A549 (cell line): ENCODE measurements at regions not wholly inside any gene's neighbourhood (a gene's known extent, or its start where the extent isn't known, plus 50 kb on each side); places are given as distances from the start of the nearest gene placed in this dataset.

Experiments used
- ATAC-seq, 2 experiments: fragments of 200-7000 bp in 1 of 2; fragments of >200 bp in 1 of 2; cut with Nextera tagmentation in 1 of 2; cut with Tn5 transposase in 1 of 2; 3 replicates each; pipeline versions ENCODE4 v1.8.0 to v1.9.1; 2018 to 2020; ENCODE audit warnings: mild to moderate bottlenecking in 1 of 2, moderate library complexity in 1 of 2
- CTCF ChIA-PET: fragments of 300-600 bp; sonication (Branson Sonifier 250); formaldehyde crosslinking; extraction: SDS; loops from one replicate; lab custom pipeline; 2021; ENCODE audit warnings: antibody characterized with exemption, inconsistent platforms; lab: Yijun Ruan, JAX
- POLR2A ChIA-PET: fragments of 350-600 bp; formaldehyde crosslinking; extraction: SDS; loops from one replicate; lab custom pipeline; 2021; ENCODE audit warnings: antibody characterized with exemption, inconsistent platforms; lab: Yijun Ruan, JAX
- DNase-seq, 2 experiments: peaks; one replicate each; pipeline versions ENCODE4 v3.0.0 to v3.0.0-alpha.2; 2011 to 2016; ENCODE audit warnings: low read depth in 1 of 2, low spot score in 1 of 2
- FAIRE-seq: peaks from 2 replicates; lab custom pipeline; 2011; peaks lifted over from hg19 to GRCh38; lab: Jason Lieb, UNC
- H3K27ac ChIP-seq, 2 experiments: fragments of >200 bp; sonication (Bioruptor Twin); formaldehyde crosslinking; 3 replicates each; pipeline ENCODE4 v1.5.1; 2016 to 2017
- H3K4me1 ChIP-seq: fragments of >200 bp; sonication (Bioruptor Twin); formaldehyde crosslinking; 3 replicates; pipeline ENCODE4 v1.6.1; 2016
- H3K4me2 ChIP-seq: fragments of >200 bp; sonication (Bioruptor Twin); formaldehyde crosslinking; 3 replicates; pipeline ENCODE4 v1.6.1; 2016
- H3K4me3 ChIP-seq: fragments of >200 bp; sonication (Bioruptor Twin); formaldehyde crosslinking; 3 replicates; pipeline ENCODE4 v1.5.1; 2016
- H3K9me3 ChIP-seq: fragments of >200 bp; sonication (Bioruptor Twin); formaldehyde crosslinking; 3 replicates; pipeline ENCODE4 v1.6.1; 2016
- BCL3 ChIP-seq: fragments of >200 bp; sonication (Bioruptor Twin); formaldehyde crosslinking; IDR thresholded peaks from 3 replicates; pipeline ENCODE4 v1.6.1; 2016
- BHLHE40 ChIP-seq: IDR thresholded peaks from 2 replicates; pipeline ENCODE4 v1.6.1; 2012; ENCODE audit warnings: low read depth, low read length, inconsistent platforms
- CEBPB ChIP-seq, 2 experiments: fragments of >200 bp in 1 of 2; sonication (Bioruptor Twin) in 1 of 2; formaldehyde crosslinking in 1 of 2; IDR thresholded peaks; 2 replicates each; pipeline ENCODE4 v1.6.1; 2012 to 2016
- ELK1 ChIP-seq: fragments of 150-350 bp; IDR thresholded peaks from 2 replicates; pipeline ENCODE4 v1.6.1; 2014; ENCODE audit warnings: low read depth, mild to moderate bottlenecking, low read length
- FOSB ChIP-seq: fragments of 250-450 bp; sonication (Bioruptor Pico); IDR thresholded peaks from 2 replicates; pipeline ENCODE4 v1.5.0; 2020; ENCODE audit warnings: mild to moderate bottlenecking, moderate library complexity
- FOSL2 ChIP-seq, 2 experiments: fragments of 450-650 bp in 1 of 2; fragments of >200 bp in 1 of 2; sonication (Bioruptor Twin) in 1 of 2; formaldehyde crosslinking; IDR thresholded peaks; 2 replicates each; pipeline versions ENCODE4 v1.5.0 to v1.6.1; 2016 to 2020; ENCODE audit warnings: mild to moderate bottlenecking in 1 of 2, moderate library complexity in 1 of 2
- HMGXB4 ChIP-seq: fragments of 250-450 bp; sonication (Bioruptor Pico); IDR thresholded peaks from 2 replicates; pipeline ENCODE4 v1.5.0; 2021; ENCODE audit warnings: mild to moderate bottlenecking, moderate library complexity, borderline replicate concordance
- JUN ChIP-seq, 2 experiments: fragments of >200 bp; sonication (Bioruptor Twin); formaldehyde crosslinking; IDR thresholded peaks; 2 replicates in 1 of 2; 3 replicates in 1 of 2; pipeline ENCODE4 v1.6.1; 2016 to 2017
- KDM5A ChIP-seq: fragments of 200-600 bp; sonication (generic); IDR thresholded peaks from 2 replicates; pipeline ENCODE4 v1.6.1; 2016; ENCODE audit warnings: antibody characterized with exemption, mild to moderate bottlenecking
- MAZ ChIP-seq: fragments of 150-350 bp; IDR thresholded peaks from 2 replicates; pipeline ENCODE4 v1.6.1; 2014; ENCODE audit warnings: antibody characterized with exemption, low read depth, low read length, borderline replicate concordance
- NFE2L2 ChIP-seq: fragments of 150-350 bp; conservative IDR thresholded peaks from 2 replicates; pipeline ENCODE4 v1.6.1; 2014; ENCODE audit warnings: low read length
- NPAS2 ChIP-seq: fragments of 250-450 bp; sonication (Bioruptor Pico); IDR thresholded peaks from 2 replicates; pipeline ENCODE4 v1.8.0; 2022; ENCODE audit warnings: mild to moderate bottlenecking, moderate library complexity, borderline replicate concordance
- NR3C1 ChIP-seq: fragments of >200 bp; sonication (Bioruptor Twin); formaldehyde crosslinking; IDR thresholded peaks from 3 replicates; pipeline ENCODE4 v1.6.1; 2017
- POLR2A ChIP-seq: IDR thresholded peaks from 2 replicates; pipeline ENCODE4 v1.6.1; 2012; ENCODE audit warnings: mild to moderate bottlenecking, low read length
- POLR2AphosphoS2 ChIP-seq: conservative IDR thresholded peaks from 2 replicates; pipeline ENCODE4 v1.6.1; 2012; ENCODE audit warnings: low read length, improper control_type of control experiment, inconsistent platforms
- RAD21 ChIP-seq, 2 experiments: fragments of >200 bp in 1 of 2; sonication (Bioruptor Twin) in 1 of 2; formaldehyde crosslinking in 1 of 2; IDR thresholded peaks in 1 of 2; conservative IDR thresholded peaks in 1 of 2; 2 replicates in 1 of 2; 3 replicates in 1 of 2; pipeline ENCODE4 v1.6.1; 2012 to 2018; ENCODE audit warnings: inconsistent platforms in 1 of 2
- REST ChIP-seq: fragments of 200-600 bp; sonication (generic); IDR thresholded peaks from 2 replicates; pipeline ENCODE4 v1.6.1; 2016; ENCODE audit warnings: antibody characterized with exemption, mild to moderate bottlenecking, moderate library complexity
- RFX5 ChIP-seq: fragments of 450-650 bp; IDR thresholded peaks from 2 replicates; pipeline ENCODE4 v1.7.1; 2014; ENCODE audit warnings: antibody characterized with exemption, mild to moderate bottlenecking, moderate library complexity
- RNF2 ChIP-seq: fragments of 200-600 bp; sonication (generic); IDR thresholded peaks from 2 replicates; pipeline ENCODE4 v1.6.1; 2016; ENCODE audit warnings: low read depth, mild to moderate bottlenecking, antibody characterized with exemption, moderate library complexity, borderline replicate concordance
- ZC3H11A ChIP-seq: fragments of 450-650 bp; IDR thresholded peaks from 2 replicates; pipeline ENCODE4 v1.6.1; 2014; ENCODE audit warnings: antibody characterized with exemption, mild to moderate bottlenecking
- ZFP36 ChIP-seq: fragments of 450-650 bp; IDR thresholded peaks from 2 replicates; pipeline ENCODE4 v1.6.1; 2014; ENCODE audit warnings: borderline replicate concordance; ENCODE audit not compliant: partially characterized antibody
- ZNF302 ChIP-seq: fragments of 250-450 bp; sonication (Bioruptor Pico); IDR thresholded peaks from 2 replicates; pipeline ENCODE4 v1.9.0; 2021; ENCODE audit warnings: inconsistent platforms, mild to moderate bottlenecking, moderate library complexity
- WGBS: methylation state at CpG from one replicate; pipeline ENCODE4 v1.1.6; 2017; ENCODE audit errors: missing lambda C conversion rate; 5-methylcytosine and 5-hydroxymethylcytosine counted together

- FAIRE-seq (no peak), DNase-seq (no peak), ATAC-seq (no peak)
- H3K4me2 ChIP-seq, result no peak overlapping the region
- no peak overlapping the region for H3K4me3 ChIP-seq
- ChIA-PET CTCF (interaction anchor here (3.5 kb wide), 1 partner anchor 10 kb away, joined by 12 read pairs; no protein-coding TSS in a partner anchor), POLR2A (no interaction called here)
- H3K9me3 ChIP-seq, result no peaks in the 10 kb centered on the region
- no peak overlapping the region for H3K27ac ChIP-seq
- WGBS, result 37% methylated on average over 2 of the region's 2 CpGs
- TF ChIP-seq NR3C1 (no peak), BHLHE40 (no peak), ZNF302 (CRISPR knock-in tag) (no peak), FOSB (CRISPR knock-in tag) (no peak), ZFP36 (no peak), CEBPB (IDR thresholded peaks at IDR 0.05) (no peak), HMGXB4 (CRISPR knock-in tag) (no peak), NPAS2 (no peak), KDM5A (no peak), ZC3H11A (no peak), NFE2L2 (no peak)
- H3K4me1 ChIP-seq, result no peaks in the 10 kb centered on the region
Measured at GRCh38 chr4:127410644-127411043, 222.1 kb upstream of the INTU start.

- no peak for ATAC-seq
- Histone ChIP-seq H3K4me3 (no peak overlapping the region), H3K9me3 (no peaks in the 10 kb centered on the region), H3K4me1 (no peaks in the 10 kb centered on the region), H3K27ac (no peak overlapping the region), H3K4me2 (no peak overlapping the region)
- POLR2A ChIA-PET, result no interaction called here
- no peak for DNase-seq
- no peak for FAIRE-seq
- CTCF ChIA-PET, result interaction anchor here (0.7 to 1.5 kb wide), 2 partner anchors 12 to 14 kb away, joined by 3 to 4 read pairs; no protein-coding TSS in a partner anchor
- 58% methylated on average over 2 of the region's 2 CpGs for WGBS
- TF ChIP-seq KDM5A (no peak), REST (no peak), POLR2A (no peak), FOSL2 (IDR thresholded peaks at IDR 0.05) (no peak), FOSL2 (CRISPR knock-in tag; IDR thresholded peaks at IDR 0.05) (no peak), RFX5 (no peak), NFE2L2 (no peak), BHLHE40 (no peak), POLR2AphosphoS2 (no peak), ELK1 (no peak), MAZ (no peak), RAD21 (conservative IDR thresholded peaks at IDR 0.05 in 1 of 2, IDR thresholded peaks at IDR 0.05 in 1 of 2) (no peak), JUN (IDR thresholded peaks at IDR 0.05) (no peak), RNF2 (no peak), BCL3 (no peak)
Measured at GRCh38 chr4:127414951-127415606, 217.7 kb upstream of the INTU start.
